Neural progenitor cell (in vitro differentiated cells): ENCODE measurements at regions not wholly inside any gene's neighbourhood (a gene's known extent, or its start where the extent isn't known, plus 50 kb on each side); places are given as distances from the start of the nearest gene placed in this dataset.

ENCODE experiments used
- DNase-seq: peaks from one replicate; pipeline ENCODE4 v3.0.0-alpha.2; 2016; ENCODE audit warnings: low spot score
- H2AFZ ChIP-seq: fragments of 200-600 bp; sonication (generic); replicated peaks from 2 replicates; pipeline ENCODE4 v1.6.1; 2016; ENCODE audit warnings: antibody characterized with exemption
- H3F3A ChIP-seq: fragments of 200-600 bp; sonication (generic); 2 replicates; pipeline ENCODE4 v1.6.1; 2016; ENCODE audit warnings: antibody characterized with exemption, low read depth
- H3K27ac ChIP-seq: fragments of 200-600 bp; sonication (generic); 2 replicates; pipeline ENCODE4 v1.5.1; 2016; ENCODE audit warnings: mild to moderate bottlenecking
- H3K27me3 ChIP-seq: fragments of 200-600 bp; sonication (generic); 2 replicates; pipeline ENCODE4 v1.6.1; 2016; ENCODE audit warnings: mild to moderate bottlenecking, moderate library complexity
- H3K36me3 ChIP-seq: fragments of 200-600 bp; sonication (generic); 2 replicates; pipeline ENCODE4 v1.5.1; 2016
- H3K4me1 ChIP-seq: fragments of 200-600 bp; sonication (generic); 2 replicates; pipeline ENCODE4 v1.6.1; 2016; ENCODE audit warnings: mixed run types
- H3K4me2 ChIP-seq: fragments of 200-600 bp; sonication (generic); 2 replicates; pipeline ENCODE4 v1.6.1; 2016
- H3K4me3 ChIP-seq: fragments of 200-600 bp; sonication (generic); 2 replicates; pipeline ENCODE4 v1.5.1; 2016
- H3K79me2 ChIP-seq: fragments of 200-600 bp; sonication (generic); 2 replicates; pipeline ENCODE4 v1.6.1; 2016; ENCODE audit warnings: low read depth
- H3K9ac ChIP-seq: fragments of 200-600 bp; sonication (generic); 2 replicates; pipeline ENCODE4 v1.6.1; 2016
- H3K9me3 ChIP-seq: fragments of 200-600 bp; sonication (generic); 2 replicates; pipeline ENCODE4 v1.5.1; 2016; ENCODE audit warnings: low read depth
- H4K20me1 ChIP-seq: fragments of 200-600 bp; sonication (generic); 2 replicates; pipeline ENCODE4 v1.6.1; 2016; ENCODE audit warnings: low read depth
- H3K27ac Mint-ChIP-seq: 3 replicates; pipeline ENCODE4 v1.8.0; 2021; ENCODE audit warnings: mixed read lengths
- H3K27me3 Mint-ChIP-seq: 2 replicates; pipeline ENCODE4 v1.8.0; 2022; ENCODE audit warnings: low read depth, mild to moderate bottlenecking, inconsistent platforms, moderate library complexity, mixed read lengths; ENCODE audit not compliant: insufficient read depth
- H3K36me3 Mint-ChIP-seq: 3 replicates; pipeline ENCODE4 v1.8.0; 2021; ENCODE audit warnings: mixed read lengths
- H3K4me1 Mint-ChIP-seq: 3 replicates; pipeline ENCODE4 v1.8.0; 2021; ENCODE audit warnings: mixed read lengths
- H3K4me3 Mint-ChIP-seq: 3 replicates; pipeline ENCODE4 v1.8.0; 2021; ENCODE audit warnings: mild to moderate bottlenecking, moderate library complexity, mixed read lengths
- H3K9me3 Mint-ChIP-seq: 3 replicates; pipeline ENCODE4 v1.8.0; 2020; ENCODE audit warnings: mixed read lengths
- CTCF ChIP-seq: fragments of 200-600 bp; sonication (generic); IDR thresholded peaks from 2 replicates; pipeline ENCODE4 v1.5.1; 2017; ENCODE audit warnings: antibody characterized with exemption, mild to moderate bottlenecking
- EZH2 ChIP-seq: fragments of 200-600 bp; sonication (generic); IDR thresholded peaks from 2 replicates; pipeline ENCODE4 v1.6.1; 2017; ENCODE audit warnings: antibody characterized with exemption, mild to moderate bottlenecking, moderate library complexity
- EZH2phosphoT487 ChIP-seq: fragments of 200-600 bp; sonication (generic); IDR thresholded peaks from 2 replicates; pipeline ENCODE4 v1.6.1; 2017; ENCODE audit warnings: antibody characterized with exemption

GRCh38 chr3:182243625-182244024 is 531.9 kb downstream of the SOX2 start:
- Mint-ChIP-seq H3K36me3 (peaks cover 6% of the 10 kb centered on the region), H3K27ac (no peak overlapping the region), H3K27me3 (peaks cover 12% of the 10 kb centered on the region), H3K9me3 (peaks cover 12% of the 10 kb centered on the region), H3K4me1 (peaks cover 29% of the 10 kb centered on the region), H3K4me3 (peak overlapping the region; percentile 73)
- Histone ChIP-seq H3K4me1 (peaks cover 51% of the 10 kb centered on the region), H3F3A (peaks cover 16% of the 10 kb centered on the region), H3K4me3 (no peak overlapping the region), H3K79me2 (no peaks in the 10 kb centered on the region), H3K9ac (no peak overlapping the region), H4K20me1 (no peaks in the 10 kb centered on the region), H3K36me3 (no peaks in the 10 kb centered on the region), H3K27ac (no peak overlapping the region), H2AFZ (no peak overlapping the region), H3K4me2 (no peak overlapping the region), H3K27me3 (no peaks in the 10 kb centered on the region), H3K9me3 (no peaks in the 10 kb centered on the region)
- no peak for DNase-seq
- no peak for TF ChIP-seq EZH2phosphoT487
- TF ChIP-seq CTCF = no peak
- TF ChIP-seq EZH2 = no peak

GRCh38 chr3:182244222-182244971 is 532.7 kb downstream of the SOX2 start:
- Histone ChIP-seq H3K79me2 (no peaks in the 10 kb centered on the region), H3K27me3 (no peaks in the 10 kb centered on the region), H4K20me1 (no peaks in the 10 kb centered on the region), H3K4me1 (peaks cover 44% of the 10 kb centered on the region), H3K9me3 (no peaks in the 10 kb centered on the region), H3K27ac (no peak overlapping the region), H2AFZ (no peak overlapping the region), H3K4me2 (no peak overlapping the region), H3F3A (peaks cover 8% of the 10 kb centered on the region), H3K4me3 (no peak overlapping the region), H3K9ac (no peak overlapping the region), H3K36me3 (no peaks in the 10 kb centered on the region)
- H3K27me3 Mint-ChIP-seq = peaks cover 12% of the 10 kb centered on the region
- H3K9me3 Mint-ChIP-seq = peaks cover 12% of the 10 kb centered on the region
- TF ChIP-seq EZH2phosphoT487 = no peak
- no peak for TF ChIP-seq CTCF
- TF ChIP-seq EZH2 = no peak
- H3K4me1 Mint-ChIP-seq = peaks cover 21% of the 10 kb centered on the region
- no peak overlapping the region for H3K4me3 Mint-ChIP-seq
- DNase-seq = no peak
- H3K27ac Mint-ChIP-seq = no peak overlapping the region
- peaks cover 6% of the 10 kb centered on the region for H3K36me3 Mint-ChIP-seq

- Histone ChIP-seq H3K27ac (no peak overlapping the region), H3K4me3 (no peak overlapping the region), H3K27me3 (no peaks in the 10 kb centered on the region), H3K9ac (no peak overlapping the region), H2AFZ (no peak overlapping the region), H3K9me3 (no peaks in the 10 kb centered on the region), H3K4me2 (no peak overlapping the region), H3F3A (peaks cover 5% of the 10 kb centered on the region), H3K36me3 (no peaks in the 10 kb centered on the region), H3K4me1 (peaks cover 37% of the 10 kb centered on the region), H4K20me1 (no peaks in the 10 kb centered on the region), H3K79me2 (no peaks in the 10 kb centered on the region)
- TF ChIP-seq EZH2phosphoT487 = no peak
- TF ChIP-seq EZH2 = no peak
- TF ChIP-seq CTCF = no peak
- Mint-ChIP-seq H3K9me3 (peaks cover 12% of the 10 kb centered on the region), H3K36me3 (peaks cover 6% of the 10 kb centered on the region), H3K27ac (no peak overlapping the region), H3K27me3 (peaks cover 12% of the 10 kb centered on the region), H3K4me3 (peak overlapping the region; percentile 1), H3K4me1 (peaks cover 16% of the 10 kb centered on the region)
- DNase-seq = no peak
These were observed 533.3 kb downstream of the SOX2 start for GRCh38 chr3:182245059-182245458.
